OCI-LY7 (cell line): ENCODE measurements at regions not wholly inside any gene's neighbourhood (a gene's known extent, or its start where the extent isn't known, plus 50 kb on each side); places are given as distances from the start of the nearest gene placed in this dataset.

Source experiments
- EZH2phosphoT487 ChIP-seq: fragments of 200-600 bp; sonication (generic); IDR thresholded peaks from 2 replicates; pipeline ENCODE4 v1.6.1; 2018; ENCODE audit warnings: low read depth, borderline replicate concordance, mild to moderate bottlenecking, mixed run types, antibody characterized with exemption, low read length, moderate library complexity, mixed read lengths
- TF ChIP-seq, protein P1 (sequence below): fragments of 200-600 bp; sonication (generic); conservative IDR thresholded peaks from 2 replicates; pipeline ENCODE4 v1.5.1; 2014; ENCODE audit warnings: mild to moderate bottlenecking, antibody characterized with exemption, low read length, moderate library complexity, mixed read lengths

DNA sequence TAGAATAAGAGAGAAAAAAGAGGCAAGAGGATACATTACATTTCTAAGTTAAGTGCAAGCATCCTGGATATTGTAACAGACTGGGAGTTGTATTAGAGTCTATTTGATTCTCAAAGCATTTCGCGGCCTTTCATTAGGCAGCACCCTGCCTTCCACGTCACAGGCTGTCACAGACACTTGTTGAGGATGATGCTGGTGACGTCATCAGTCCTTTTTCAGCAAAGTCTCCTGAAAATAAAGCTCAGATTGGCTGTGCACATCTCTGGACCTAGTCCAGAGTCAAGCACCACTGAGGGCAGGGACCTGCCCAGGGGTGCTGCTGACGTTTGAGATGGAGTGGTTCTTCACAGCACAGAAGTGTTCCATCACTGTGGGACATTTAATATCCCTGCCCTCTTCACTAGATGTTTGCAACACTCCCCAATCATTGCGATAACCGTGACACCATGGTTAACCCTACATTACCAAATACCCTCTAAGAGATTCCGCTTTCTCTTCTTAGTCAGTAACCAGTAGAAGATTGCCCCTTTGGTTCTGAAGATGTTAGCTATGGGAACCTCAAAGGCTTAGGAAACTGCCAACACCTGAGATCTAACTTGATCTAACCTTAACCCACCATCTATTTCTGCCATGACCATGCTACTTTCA, 72.7 kb upstream of the F3 start:
- TF ChIP-seq, protein P1, sequence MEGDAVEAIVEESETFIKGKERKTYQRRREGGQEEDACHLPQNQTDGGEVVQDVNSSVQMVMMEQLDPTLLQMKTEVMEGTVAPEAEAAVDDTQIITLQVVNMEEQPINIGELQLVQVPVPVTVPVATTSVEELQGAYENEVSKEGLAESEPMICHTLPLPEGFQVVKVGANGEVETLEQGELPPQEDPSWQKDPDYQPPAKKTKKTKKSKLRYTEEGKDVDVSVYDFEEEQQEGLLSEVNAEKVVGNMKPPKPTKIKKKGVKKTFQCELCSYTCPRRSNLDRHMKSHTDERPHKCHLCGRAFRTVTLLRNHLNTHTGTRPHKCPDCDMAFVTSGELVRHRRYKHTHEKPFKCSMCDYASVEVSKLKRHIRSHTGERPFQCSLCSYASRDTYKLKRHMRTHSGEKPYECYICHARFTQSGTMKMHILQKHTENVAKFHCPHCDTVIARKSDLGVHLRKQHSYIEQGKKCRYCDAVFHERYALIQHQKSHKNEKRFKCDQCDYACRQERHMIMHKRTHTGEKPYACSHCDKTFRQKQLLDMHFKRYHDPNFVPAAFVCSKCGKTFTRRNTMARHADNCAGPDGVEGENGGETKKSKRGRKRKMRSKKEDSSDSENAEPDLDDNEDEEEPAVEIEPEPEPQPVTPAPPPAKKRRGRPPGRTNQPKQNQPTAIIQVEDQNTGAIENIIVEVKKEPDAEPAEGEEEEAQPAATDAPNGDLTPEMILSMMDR, result no peak
- TF ChIP-seq EZH2phosphoT487, result no peak
